Astrocyte (in vitro differentiated cells and primary cell): ENCODE measurements at regions not wholly inside any gene's neighbourhood (a gene's known extent, or its start where the extent isn't known, plus 50 kb on each side); places are given as distances from the start of the nearest gene placed in this dataset.

ENCODE experiments used
- EZH2 ChIP-seq: IDR thresholded peaks from 2 replicates; pipeline ENCODE4 v1.6.1; 2012; ENCODE audit warnings: mild to moderate bottlenecking, low read length, inconsistent platforms; ENCODE audit not compliant: insufficient read depth
- TF ChIP-seq, protein P1 (sequence below): IDR thresholded peaks from 2 replicates; pipeline ENCODE4 v1.5.1; 2011; ENCODE audit warnings: low read depth, mild to moderate bottlenecking, inconsistent platforms, low read length, moderate library complexity; ENCODE audit not compliant: insufficient read depth

GRCh38 chr16:22672830-22673210 lies 141.1 kb upstream of the HS3ST2 start:
- TF ChIP-seq, protein P1, sequence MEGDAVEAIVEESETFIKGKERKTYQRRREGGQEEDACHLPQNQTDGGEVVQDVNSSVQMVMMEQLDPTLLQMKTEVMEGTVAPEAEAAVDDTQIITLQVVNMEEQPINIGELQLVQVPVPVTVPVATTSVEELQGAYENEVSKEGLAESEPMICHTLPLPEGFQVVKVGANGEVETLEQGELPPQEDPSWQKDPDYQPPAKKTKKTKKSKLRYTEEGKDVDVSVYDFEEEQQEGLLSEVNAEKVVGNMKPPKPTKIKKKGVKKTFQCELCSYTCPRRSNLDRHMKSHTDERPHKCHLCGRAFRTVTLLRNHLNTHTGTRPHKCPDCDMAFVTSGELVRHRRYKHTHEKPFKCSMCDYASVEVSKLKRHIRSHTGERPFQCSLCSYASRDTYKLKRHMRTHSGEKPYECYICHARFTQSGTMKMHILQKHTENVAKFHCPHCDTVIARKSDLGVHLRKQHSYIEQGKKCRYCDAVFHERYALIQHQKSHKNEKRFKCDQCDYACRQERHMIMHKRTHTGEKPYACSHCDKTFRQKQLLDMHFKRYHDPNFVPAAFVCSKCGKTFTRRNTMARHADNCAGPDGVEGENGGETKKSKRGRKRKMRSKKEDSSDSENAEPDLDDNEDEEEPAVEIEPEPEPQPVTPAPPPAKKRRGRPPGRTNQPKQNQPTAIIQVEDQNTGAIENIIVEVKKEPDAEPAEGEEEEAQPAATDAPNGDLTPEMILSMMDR: no peak
- TF ChIP-seq EZH2: no peak
